Prostate gland (tissue), 2 donors: ENCODE measurements at regions not wholly inside any gene's neighbourhood (a gene's known extent, or its start where the extent isn't known, plus 50 kb on each side); places are given as distances from the start of the nearest gene placed in this dataset.
"Not testable (repeated sequence)": the region's sequence is repeated elsewhere in the genome, so short reads cannot be mapped to it uniquely, and the experiment has no call there.

Experiments used
- POLR2AphosphoS5 ChIP-seq: sonication (generic); formaldehyde crosslinking; IDR thresholded peaks from one replicate; pipeline ENCODE4 v1.6.1; 2017; ENCODE audit warnings: antibody characterized with exemption
- TF ChIP-seq, protein P1 (sequence below), 4 experiments: fragments of 200-600 bp in 2 of 4; fragments of 450-650 bp in 2 of 4; sonication (generic) in 2 of 4; IDR thresholded peaks; 1 replicate in 3 of 4; 2 replicates in 1 of 4; pipeline ENCODE4 v1.5.1; 2016 to 2019; ENCODE audit warnings: antibody characterized with exemption in 4 of 4, mild to moderate bottlenecking in 2 of 4, moderate library complexity in 2 of 4

GRCh38 chr16:18216814-18217213 lies 119.7 kb downstream of the NPIPA8 start:
- not testable (repeated sequence) for TF ChIP-seq POLR2AphosphoS5
- TF ChIP-seq, protein P1, sequence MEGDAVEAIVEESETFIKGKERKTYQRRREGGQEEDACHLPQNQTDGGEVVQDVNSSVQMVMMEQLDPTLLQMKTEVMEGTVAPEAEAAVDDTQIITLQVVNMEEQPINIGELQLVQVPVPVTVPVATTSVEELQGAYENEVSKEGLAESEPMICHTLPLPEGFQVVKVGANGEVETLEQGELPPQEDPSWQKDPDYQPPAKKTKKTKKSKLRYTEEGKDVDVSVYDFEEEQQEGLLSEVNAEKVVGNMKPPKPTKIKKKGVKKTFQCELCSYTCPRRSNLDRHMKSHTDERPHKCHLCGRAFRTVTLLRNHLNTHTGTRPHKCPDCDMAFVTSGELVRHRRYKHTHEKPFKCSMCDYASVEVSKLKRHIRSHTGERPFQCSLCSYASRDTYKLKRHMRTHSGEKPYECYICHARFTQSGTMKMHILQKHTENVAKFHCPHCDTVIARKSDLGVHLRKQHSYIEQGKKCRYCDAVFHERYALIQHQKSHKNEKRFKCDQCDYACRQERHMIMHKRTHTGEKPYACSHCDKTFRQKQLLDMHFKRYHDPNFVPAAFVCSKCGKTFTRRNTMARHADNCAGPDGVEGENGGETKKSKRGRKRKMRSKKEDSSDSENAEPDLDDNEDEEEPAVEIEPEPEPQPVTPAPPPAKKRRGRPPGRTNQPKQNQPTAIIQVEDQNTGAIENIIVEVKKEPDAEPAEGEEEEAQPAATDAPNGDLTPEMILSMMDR (IDR thresholded peaks at IDR 0.05), result not testable (repeated sequence)
